Testis (tissue), 2 donors: ENCODE measurements at regions not wholly inside any gene's neighbourhood (a gene's known extent, or its start where the extent isn't known, plus 50 kb on each side); places are given as distances from the start of the nearest gene placed in this dataset.

Experiments
- DNase-seq: peaks from one replicate; pipeline ENCODE4 v3.0.0-alpha.2; 2019
- H3K27ac ChIP-seq, 2 donors: fragments of 200-600 bp; sonication (generic); one replicate each; pipeline ENCODE4 v1.5.1; 2019
- H3K27me3 ChIP-seq: fragments of 200-600 bp; sonication (generic); one replicate; pipeline ENCODE4 v1.5.1; 2019
- H3K36me3 ChIP-seq: fragments of 200-600 bp; sonication (generic); one replicate; pipeline ENCODE4 v1.5.1; 2017; ENCODE audit warnings: low read depth; ENCODE audit errors: missing control alignments
- H3K4me1 ChIP-seq: fragments of 200-600 bp; sonication (generic); one replicate; pipeline ENCODE4 v1.5.1; 2019
- H3K4me3 ChIP-seq, 2 donors: fragments of 200-600 bp; sonication (generic); one replicate each; pipeline ENCODE4 v1.5.1; 2017 to 2019
- H3K9me3 ChIP-seq: fragments of 200-600 bp; sonication (generic); one replicate; pipeline ENCODE4 v1.5.1; 2017
- POLR2A ChIP-seq: fragments of 450-650 bp; IDR thresholded peaks from one replicate; pipeline ENCODE4 v1.6.1; 2017; ENCODE audit warnings: antibody characterized with exemption, mild to moderate bottlenecking, moderate library complexity
- WGBS, 2 donors: methylation state at CpG; one replicate each; pipeline ENCODE4 v1.1.5; 2018; 5-methylcytosine and 5-hydroxymethylcytosine counted together
- intact Hi-C: fragments of 100-400 bp; cut with DNase I; formaldehyde crosslinking; loops from one replicate; pipeline ENCODE4 v1.15.1; 2023; ENCODE audit warnings: low total_unique reads
- TF ChIP-seq, protein P1 (sequence below), 3 experiments: fragments of 450-650 bp in 2 of 3; fragments of 200-600 bp in 1 of 3; sonication (generic) in 1 of 3; IDR thresholded peaks; one replicate each; pipeline ENCODE4 v1.5.1; 2016 to 2019; ENCODE audit warnings: antibody characterized with exemption in 3 of 3, mild to moderate bottlenecking in 2 of 3, moderate library complexity in 1 of 3

DNA sequence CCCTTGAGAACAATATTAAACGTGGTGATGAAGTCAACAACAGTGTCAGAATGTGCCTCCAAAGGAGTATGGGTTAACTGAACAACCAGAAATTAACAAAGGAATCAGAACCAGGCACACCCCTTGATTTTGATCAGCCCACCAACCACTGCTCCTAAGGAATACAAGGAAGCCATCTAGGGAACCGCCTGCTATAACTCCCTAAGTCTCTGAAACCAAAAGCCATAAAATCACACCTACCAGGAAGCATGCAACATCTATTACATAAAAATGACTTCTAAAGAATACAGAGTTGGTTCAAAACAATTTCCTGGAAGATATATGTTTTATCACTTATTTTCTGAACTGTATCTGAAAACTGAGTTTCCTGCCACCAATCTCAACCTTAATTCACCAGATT, 360.0 kb downstream of the EPHA4 start:
- WGBS, 2 donors, result 90 to 93% methylated on average over 2 of the region's 2 CpGs
- Histone ChIP-seq H3K4me1 (no peaks in the 10 kb centered on the region), H3K27ac (no peak overlapping the region), H3K4me3 (no peak overlapping the region), H3K9me3 (no peaks in the 10 kb centered on the region), H3K36me3 (no peaks in the 10 kb centered on the region), H3K27me3 (no peaks in the 10 kb centered on the region)
- TF ChIP-seq, protein P1, sequence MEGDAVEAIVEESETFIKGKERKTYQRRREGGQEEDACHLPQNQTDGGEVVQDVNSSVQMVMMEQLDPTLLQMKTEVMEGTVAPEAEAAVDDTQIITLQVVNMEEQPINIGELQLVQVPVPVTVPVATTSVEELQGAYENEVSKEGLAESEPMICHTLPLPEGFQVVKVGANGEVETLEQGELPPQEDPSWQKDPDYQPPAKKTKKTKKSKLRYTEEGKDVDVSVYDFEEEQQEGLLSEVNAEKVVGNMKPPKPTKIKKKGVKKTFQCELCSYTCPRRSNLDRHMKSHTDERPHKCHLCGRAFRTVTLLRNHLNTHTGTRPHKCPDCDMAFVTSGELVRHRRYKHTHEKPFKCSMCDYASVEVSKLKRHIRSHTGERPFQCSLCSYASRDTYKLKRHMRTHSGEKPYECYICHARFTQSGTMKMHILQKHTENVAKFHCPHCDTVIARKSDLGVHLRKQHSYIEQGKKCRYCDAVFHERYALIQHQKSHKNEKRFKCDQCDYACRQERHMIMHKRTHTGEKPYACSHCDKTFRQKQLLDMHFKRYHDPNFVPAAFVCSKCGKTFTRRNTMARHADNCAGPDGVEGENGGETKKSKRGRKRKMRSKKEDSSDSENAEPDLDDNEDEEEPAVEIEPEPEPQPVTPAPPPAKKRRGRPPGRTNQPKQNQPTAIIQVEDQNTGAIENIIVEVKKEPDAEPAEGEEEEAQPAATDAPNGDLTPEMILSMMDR (IDR thresholded peaks at IDR 0.05), result no peak
- TF ChIP-seq POLR2A, result no peak
- intact Hi-C loops, result no loop called here
- DNase-seq, result no peak

DNA sequence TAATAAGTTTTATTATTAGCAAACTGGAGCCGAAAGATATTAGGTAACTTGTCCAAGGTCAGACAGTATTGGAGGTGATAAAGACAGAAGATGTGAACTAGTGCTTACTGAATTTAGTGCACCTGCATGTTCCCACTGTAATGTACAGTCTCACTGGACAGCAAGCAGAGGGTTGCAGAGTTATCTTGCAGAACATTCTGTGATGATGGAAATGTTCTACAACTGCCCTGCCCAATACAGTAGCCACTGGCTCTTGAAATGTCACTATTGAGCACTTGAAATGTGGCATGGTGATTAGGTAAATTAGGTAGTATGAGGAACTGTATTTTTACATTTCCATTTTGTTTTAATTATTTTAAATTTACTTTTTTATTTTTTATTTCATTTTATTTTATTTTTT, 356.6 kb downstream of the EPHA4 start:
- Histone ChIP-seq H3K36me3 (no peaks in the 10 kb centered on the region), H3K27ac (no peak overlapping the region), H3K4me1 (no peaks in the 10 kb centered on the region), H3K9me3 (no peaks in the 10 kb centered on the region), H3K4me3 (no peak overlapping the region), H3K27me3 (no peaks in the 10 kb centered on the region)
- no peak for DNase-seq
- 55 to 56% methylated on average over 1 of the region's 1 CpG for WGBS, 2 donors
- TF ChIP-seq, protein P1 (IDR thresholded peaks at IDR 0.05), result no peak
- no peak for TF ChIP-seq POLR2A
- intact Hi-C loops, result no loop called here

- 42 to 55% methylated on average over 3 of the region's 3 CpGs for WGBS, 2 donors
- Histone ChIP-seq H3K9me3 (no peaks in the 10 kb centered on the region), H3K4me3 (no peak overlapping the region), H3K27me3 (no peaks in the 10 kb centered on the region), H3K4me1 (no peaks in the 10 kb centered on the region), H3K27ac (no peak overlapping the region), H3K36me3 (no peaks in the 10 kb centered on the region)
- intact Hi-C loops, result no loop called here
- DNase-seq, result no peak
- TF ChIP-seq, protein P1 (IDR thresholded peaks at IDR 0.05), result no peak
- TF ChIP-seq POLR2A, result no peak
Observed at GRCh38 chr2:221216636-221217035, 355.5 kb downstream of the EPHA4 start.

DNA sequence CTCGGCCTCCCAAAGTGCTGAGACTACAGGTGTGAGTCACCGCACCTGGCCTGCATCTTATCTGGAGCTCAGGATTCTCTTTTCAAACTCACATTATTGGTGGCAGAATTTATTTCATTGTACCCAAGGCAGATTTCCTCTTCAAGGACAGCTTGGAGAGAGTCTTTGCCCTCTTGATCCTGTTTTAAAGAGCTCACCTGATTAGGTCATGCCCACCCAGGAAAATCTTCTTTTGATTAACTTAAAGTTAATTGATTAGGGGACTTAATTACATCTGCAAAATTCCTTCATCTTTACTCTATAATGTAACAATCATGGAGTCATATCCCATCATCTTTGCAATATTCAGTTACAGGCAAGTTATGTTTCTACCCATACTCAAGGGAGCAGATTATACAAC, 346.4 kb downstream of the EPHA4 start:
- WGBS, 2 donors, result 80 to 86% methylated on average over 2 of the region's 2 CpGs
- no peaks in the 10 kb centered on the region for H3K36me3 ChIP-seq
- no peaks in the 10 kb centered on the region for H3K4me1 ChIP-seq
- intact Hi-C loops, result no loop called here
- no peak overlapping the region for H3K27ac ChIP-seq
- TF ChIP-seq POLR2A, result no peak
- TF ChIP-seq, protein P1 (IDR thresholded peaks at IDR 0.05), result no peak
- no peak overlapping the region for H3K4me3 ChIP-seq
- no peaks in the 10 kb centered on the region for H3K27me3 ChIP-seq
- no peaks in the 10 kb centered on the region for H3K9me3 ChIP-seq
- no peak for DNase-seq

- WGBS, 2 donors, result 26 to 29% methylated on average over 3 of the region's 3 CpGs
- no peak for DNase-seq
- H3K27ac ChIP-seq, result peak overlapping the region; percentile 59 to 63
- H3K4me3 ChIP-seq, result no peak overlapping the region
- intact Hi-C loops, result no loop called here
- no peaks in the 10 kb centered on the region for H3K4me1 ChIP-seq
- no peaks in the 10 kb centered on the region for H3K36me3 ChIP-seq
- no peaks in the 10 kb centered on the region for H3K9me3 ChIP-seq
- H3K27me3 ChIP-seq, result no peaks in the 10 kb centered on the region
- TF ChIP-seq, protein P1 (IDR thresholded peaks at IDR 0.05), result no peak
- TF ChIP-seq POLR2A, result no peak
Observed at GRCh38 chr2:221228214-221228769, 343.8 kb downstream of the EPHA4 start.
